ENCODE measurements at regions not wholly inside any gene's neighbourhood (a gene's known extent, or its start where the extent isn't known, plus 50 kb on each side); places are given as distances from the start of the nearest gene placed in this dataset.

DNA sequence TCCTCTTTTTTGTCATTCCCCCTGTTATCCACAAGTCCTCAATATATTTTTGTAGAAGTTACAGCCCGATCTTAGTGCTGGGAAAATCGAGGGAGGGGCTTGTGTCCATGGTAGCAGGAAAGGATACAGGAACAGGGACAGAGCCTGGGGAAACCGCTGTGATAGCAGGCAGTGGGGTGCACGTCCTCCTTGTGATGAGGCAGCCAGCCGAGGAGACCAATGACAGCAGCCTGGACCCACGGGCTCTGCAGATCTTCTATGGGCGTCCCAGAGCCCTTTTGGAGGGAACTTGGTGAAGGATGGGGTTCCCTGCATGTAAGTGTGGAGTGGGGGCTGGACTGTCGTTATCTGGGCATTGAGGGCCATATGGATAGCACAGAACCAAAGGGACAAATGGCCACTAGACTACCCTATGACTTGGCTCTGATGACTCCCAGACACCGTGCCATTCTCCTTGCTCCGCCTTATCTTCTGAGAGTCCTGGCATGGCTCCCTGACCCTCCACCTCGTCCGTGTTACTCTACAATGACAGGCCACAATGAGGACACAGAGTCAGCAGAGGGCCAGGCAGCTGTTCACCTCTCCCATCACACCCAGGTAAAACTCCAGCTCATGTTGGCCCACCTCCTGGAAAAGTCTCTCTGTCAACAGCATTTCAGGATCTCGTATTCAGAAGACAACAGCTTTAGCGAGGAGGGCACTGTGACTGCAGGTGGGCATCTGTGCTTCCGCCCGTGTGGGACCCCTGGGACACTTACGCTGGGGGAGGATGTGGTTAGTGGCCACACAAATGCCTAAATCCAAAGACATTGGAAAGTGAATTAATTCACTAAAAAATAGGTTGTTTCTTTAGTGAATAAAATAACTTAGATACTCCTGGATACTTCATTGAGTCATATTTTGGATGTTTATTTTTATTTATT is 100.1 kb downstream of the VAPA start:
- Mint-ChIP-seq H3K9me3 (peaks cover 5% of the 10 kb centered on the region), H3K27me3 (no peaks in the 10 kb centered on the region), H3K4me1 (ENCODE audit: unreplicated experiment) (peaks cover 26% of the 10 kb centered on the region), H3K27ac (no peak overlapping the region), H3K4me3 (no peak overlapping the region), H3K36me3 (peaks cover 3% of the 10 kb centered on the region)
- DNase-seq (ENCODE audit: extremely low spot score, unreplicated experiment), result no peak
- TF ChIP-seq, protein P1, sequence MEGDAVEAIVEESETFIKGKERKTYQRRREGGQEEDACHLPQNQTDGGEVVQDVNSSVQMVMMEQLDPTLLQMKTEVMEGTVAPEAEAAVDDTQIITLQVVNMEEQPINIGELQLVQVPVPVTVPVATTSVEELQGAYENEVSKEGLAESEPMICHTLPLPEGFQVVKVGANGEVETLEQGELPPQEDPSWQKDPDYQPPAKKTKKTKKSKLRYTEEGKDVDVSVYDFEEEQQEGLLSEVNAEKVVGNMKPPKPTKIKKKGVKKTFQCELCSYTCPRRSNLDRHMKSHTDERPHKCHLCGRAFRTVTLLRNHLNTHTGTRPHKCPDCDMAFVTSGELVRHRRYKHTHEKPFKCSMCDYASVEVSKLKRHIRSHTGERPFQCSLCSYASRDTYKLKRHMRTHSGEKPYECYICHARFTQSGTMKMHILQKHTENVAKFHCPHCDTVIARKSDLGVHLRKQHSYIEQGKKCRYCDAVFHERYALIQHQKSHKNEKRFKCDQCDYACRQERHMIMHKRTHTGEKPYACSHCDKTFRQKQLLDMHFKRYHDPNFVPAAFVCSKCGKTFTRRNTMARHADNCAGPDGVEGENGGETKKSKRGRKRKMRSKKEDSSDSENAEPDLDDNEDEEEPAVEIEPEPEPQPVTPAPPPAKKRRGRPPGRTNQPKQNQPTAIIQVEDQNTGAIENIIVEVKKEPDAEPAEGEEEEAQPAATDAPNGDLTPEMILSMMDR (conservative IDR thresholded peaks at IDR 0.05), result no peak

DNA sequence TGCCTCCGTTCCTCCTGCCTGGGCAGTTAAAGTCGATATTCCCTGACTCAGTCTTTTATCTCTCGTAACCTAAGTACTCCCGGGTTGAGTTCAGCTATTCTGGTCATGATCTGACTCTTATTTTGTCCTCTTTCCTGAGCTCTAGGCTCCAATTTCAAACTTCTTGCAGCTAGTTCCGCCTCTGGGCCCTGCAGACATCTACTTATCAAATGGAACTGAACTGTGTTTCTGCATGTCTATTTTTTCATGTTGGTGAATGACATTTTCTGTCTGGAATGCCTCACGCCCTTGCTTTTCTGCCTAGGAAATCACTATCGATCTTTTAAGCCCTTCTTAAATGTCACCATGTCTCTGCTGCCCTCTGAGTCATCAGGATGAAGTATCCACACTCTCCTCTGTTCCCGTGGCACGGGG is 101.5 kb downstream of the VAPA start:
- Mint-ChIP-seq H3K4me3 (peak overlapping the region; percentile 70), H3K27me3 (peaks cover 1% of the 10 kb centered on the region), H3K27ac (peak overlapping the region; percentile 83), H3K36me3 (peaks cover 3% of the 10 kb centered on the region), H3K9me3 (peaks cover 5% of the 10 kb centered on the region), H3K4me1 (ENCODE audit: unreplicated experiment) (peaks cover 29% of the 10 kb centered on the region)
- TF ChIP-seq, protein P1 (conservative IDR thresholded peaks at IDR 0.05), result no peak
- DNase-seq (ENCODE audit: extremely low spot score, unreplicated experiment), result no peak

DNA sequence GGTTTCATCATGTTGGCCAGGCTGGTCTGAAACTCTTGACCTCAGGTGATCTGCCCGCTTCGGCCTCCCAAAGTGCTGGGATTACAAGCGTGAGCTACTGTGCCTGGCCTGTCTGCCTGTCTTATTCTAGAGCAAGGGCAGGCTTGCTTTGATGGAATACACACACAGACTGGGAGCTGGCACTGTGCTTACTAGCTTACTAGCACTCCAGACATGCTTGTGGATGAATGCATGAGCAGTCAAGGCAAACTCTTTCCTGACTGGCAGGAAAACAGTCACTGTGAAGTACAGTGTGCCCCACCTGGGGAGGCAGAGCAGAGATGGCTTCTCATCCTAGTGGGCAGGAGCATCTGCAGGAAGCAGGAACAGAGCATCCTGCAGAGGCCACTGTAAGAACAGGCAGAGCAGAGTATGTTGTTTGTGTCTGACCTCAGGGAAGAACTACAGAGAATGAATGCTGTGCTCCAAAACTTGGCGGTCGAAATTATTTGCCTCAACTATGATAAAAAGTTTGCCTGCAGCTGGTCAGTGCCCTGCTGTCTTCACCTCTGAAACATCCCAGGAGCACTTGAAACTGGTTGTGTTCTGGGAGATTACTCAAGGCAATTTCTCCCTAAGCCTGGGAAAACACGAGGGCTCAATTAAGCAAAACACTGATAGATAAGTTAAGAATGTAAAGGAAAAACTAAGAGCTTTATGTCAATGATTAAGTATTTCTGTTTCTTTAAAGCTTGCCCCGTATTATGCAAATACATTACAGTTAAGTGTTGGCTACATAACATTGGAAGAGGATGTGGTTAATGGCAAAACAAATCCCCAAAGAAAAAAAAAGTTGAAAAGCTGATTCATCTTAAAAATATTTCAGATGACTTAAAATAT is 102.4 kb downstream of the VAPA start:
- peaks cover 5% of the 10 kb centered on the region for H3K9me3 Mint-ChIP-seq
- no peak for DNase-seq (ENCODE audit: extremely low spot score, unreplicated experiment)
- peak overlapping the region; percentile 35 for H3K4me3 Mint-ChIP-seq
- H3K4me1 Mint-ChIP-seq (ENCODE audit: unreplicated experiment), result peaks cover 27% of the 10 kb centered on the region
- H3K36me3 Mint-ChIP-seq, result peaks cover 3% of the 10 kb centered on the region
- peaks cover 2% of the 10 kb centered on the region for H3K27me3 Mint-ChIP-seq
- H3K27ac Mint-ChIP-seq, result peak overlapping the region; percentile 83
- TF ChIP-seq, protein P1 (conservative IDR thresholded peaks at IDR 0.05), result no peak

DNA sequence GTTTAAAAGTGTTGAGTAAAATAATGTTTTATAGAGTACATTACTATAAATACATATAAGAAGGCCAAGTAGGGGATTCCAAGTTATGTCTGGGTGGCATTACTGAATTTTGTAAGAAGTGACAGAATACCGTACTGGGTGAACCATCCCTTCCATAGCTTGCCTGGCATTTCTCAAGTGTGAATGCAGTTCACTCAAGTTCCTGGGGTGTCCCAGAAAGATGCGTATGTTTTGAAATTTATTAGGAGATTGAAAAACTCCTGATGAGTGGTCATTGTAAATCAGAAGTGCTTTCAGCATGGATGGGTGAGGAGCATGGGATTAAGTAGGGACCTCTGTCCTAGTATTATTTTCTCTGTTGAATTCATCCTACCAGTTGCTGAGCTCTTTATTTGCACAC is 103.2 kb downstream of the VAPA start:
- Mint-ChIP-seq H3K4me3 (no peak overlapping the region), H3K36me3 (peaks cover 4% of the 10 kb centered on the region), H3K27me3 (peaks cover 2% of the 10 kb centered on the region), H3K27ac (peak overlapping the region; percentile 3), H3K4me1 (ENCODE audit: unreplicated experiment) (peaks cover 27% of the 10 kb centered on the region), H3K9me3 (peaks cover 5% of the 10 kb centered on the region)
- TF ChIP-seq, protein P1 (conservative IDR thresholded peaks at IDR 0.05), result no peak
- peak; percentile 15 for DNase-seq (ENCODE audit: extremely low spot score, unreplicated experiment)

DNA sequence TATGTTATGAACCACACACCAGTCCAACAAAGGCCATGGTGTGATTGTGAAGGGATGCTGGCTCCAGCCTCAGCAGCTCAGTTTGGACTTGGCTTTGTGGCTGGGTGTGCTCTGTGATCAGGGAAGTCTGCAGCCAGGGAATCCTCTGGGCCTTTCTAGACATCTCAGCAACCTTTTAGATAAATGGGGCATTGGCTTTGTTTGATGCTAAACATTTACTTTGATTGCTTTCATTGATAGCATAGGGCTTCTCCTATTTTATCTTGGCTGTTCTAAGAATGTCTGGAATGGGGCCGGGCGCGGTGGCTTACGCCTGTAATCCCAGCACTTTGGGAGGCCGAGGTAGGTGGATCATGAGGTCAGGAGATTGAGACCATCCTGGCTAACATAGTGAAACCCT is 104.5 kb downstream of the VAPA start:
- Mint-ChIP-seq H3K27me3 (peaks cover 2% of the 10 kb centered on the region), H3K4me1 (ENCODE audit: unreplicated experiment) (peaks cover 28% of the 10 kb centered on the region), H3K36me3 (peaks cover 7% of the 10 kb centered on the region), H3K4me3 (no peak overlapping the region), H3K27ac (no peak overlapping the region), H3K9me3 (peaks cover 5% of the 10 kb centered on the region)
- TF ChIP-seq, protein P1 (conservative IDR thresholded peaks at IDR 0.05), result no peak
- DNase-seq (ENCODE audit: extremely low spot score, unreplicated experiment), result peak; percentile 34

All from type B pancreatic cell (in vitro differentiated cells).